ENCODE measurements at regions not wholly inside any gene's neighbourhood (a gene's known extent, or its start where the extent isn't known, plus 50 kb on each side); places are given as distances from the start of the nearest gene placed in this dataset.

DNA sequence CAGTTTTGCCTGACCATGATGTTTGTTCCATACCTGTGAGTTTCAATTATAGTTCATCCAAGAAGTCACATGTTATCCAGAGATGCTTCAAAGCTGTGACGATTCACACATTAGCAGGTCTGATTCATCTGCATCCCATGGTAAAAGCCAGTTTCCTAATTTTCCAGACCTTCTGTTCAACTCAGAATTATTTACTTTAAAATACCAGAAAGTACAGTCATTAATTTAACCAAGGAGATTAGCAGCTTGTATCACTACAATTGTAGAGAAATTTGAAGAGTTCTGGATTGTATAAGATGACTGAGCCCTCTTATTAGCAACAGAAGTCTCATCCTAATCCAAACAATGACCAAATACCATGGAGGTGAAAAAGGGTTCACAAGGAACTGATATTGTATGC is 76.1 kb upstream of the THBS1 start:
- no peak for TF ChIP-seq POLR2A (IDR thresholded peaks at IDR 0.05)
- TF ChIP-seq, protein P1, sequence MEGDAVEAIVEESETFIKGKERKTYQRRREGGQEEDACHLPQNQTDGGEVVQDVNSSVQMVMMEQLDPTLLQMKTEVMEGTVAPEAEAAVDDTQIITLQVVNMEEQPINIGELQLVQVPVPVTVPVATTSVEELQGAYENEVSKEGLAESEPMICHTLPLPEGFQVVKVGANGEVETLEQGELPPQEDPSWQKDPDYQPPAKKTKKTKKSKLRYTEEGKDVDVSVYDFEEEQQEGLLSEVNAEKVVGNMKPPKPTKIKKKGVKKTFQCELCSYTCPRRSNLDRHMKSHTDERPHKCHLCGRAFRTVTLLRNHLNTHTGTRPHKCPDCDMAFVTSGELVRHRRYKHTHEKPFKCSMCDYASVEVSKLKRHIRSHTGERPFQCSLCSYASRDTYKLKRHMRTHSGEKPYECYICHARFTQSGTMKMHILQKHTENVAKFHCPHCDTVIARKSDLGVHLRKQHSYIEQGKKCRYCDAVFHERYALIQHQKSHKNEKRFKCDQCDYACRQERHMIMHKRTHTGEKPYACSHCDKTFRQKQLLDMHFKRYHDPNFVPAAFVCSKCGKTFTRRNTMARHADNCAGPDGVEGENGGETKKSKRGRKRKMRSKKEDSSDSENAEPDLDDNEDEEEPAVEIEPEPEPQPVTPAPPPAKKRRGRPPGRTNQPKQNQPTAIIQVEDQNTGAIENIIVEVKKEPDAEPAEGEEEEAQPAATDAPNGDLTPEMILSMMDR (IDR thresholded peaks at IDR 0.05 in 4 of 5, conservative IDR thresholded peaks at IDR 0.05 in 1 of 5): no peak
